ENCODE measurements at regions not wholly inside any gene's neighbourhood (a gene's known extent, or its start where the extent isn't known, plus 50 kb on each side); places are given as distances from the start of the nearest gene placed in this dataset.

DNA sequence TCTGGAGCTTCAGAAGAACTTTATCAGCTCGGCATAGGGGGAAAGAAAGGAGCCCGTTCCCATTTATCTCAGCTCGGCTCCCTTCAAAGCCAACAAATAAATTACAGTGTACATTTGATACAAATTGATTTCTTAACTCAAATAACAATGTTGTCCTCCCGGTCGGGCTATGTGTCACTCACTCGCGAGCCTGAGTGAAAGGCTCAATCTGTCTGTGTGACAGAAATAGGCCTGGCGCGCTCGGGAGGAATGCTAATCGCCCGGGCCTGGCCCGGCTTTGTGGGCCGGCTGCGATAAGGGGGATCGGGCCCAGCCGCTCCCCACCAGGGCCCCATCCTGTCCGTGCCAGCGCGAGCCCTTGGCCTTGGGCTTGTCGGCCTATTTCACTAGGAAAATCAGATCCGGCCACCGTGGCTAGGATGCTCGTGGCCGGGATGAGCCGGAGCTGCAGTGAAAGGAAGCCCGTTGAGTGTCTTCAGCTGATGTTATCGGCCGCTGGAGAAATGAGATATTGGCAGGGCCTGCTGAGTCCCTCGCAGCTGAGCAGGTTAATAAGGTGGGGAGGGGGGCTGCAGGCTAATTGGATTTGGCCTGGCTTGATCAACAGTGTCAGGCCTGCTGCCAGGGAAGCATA lies 258.7 kb downstream of the IRX1 start:
- DNase-seq (ENCODE audit: extremely low spot score): no peak
- CTCF ChIA-PET: no interaction called here
- TF ChIP-seq FOXM1 (IDR thresholded peaks at IDR 0.05; ENCODE audit: borderline replicate concordance) (no peak), ELF4 (IDR thresholded peaks at IDR 0.05) (no peak), TARDBP (IDR thresholded peaks at IDR 0.05) (no peak), BHLHE40 (IDR thresholded peaks at IDR 0.05; ENCODE audit: borderline replicate concordance) (no peak), HDGF (IDR thresholded peaks at IDR 0.05; ENCODE audit: borderline replicate concordance) (no peak), FOXA1 (IDR thresholded peaks at IDR 0.05) (no peak), CTBP1 (IDR thresholded peaks at IDR 0.05; ENCODE audit: borderline replicate concordance) (no peak), FOXK2 (IDR thresholded peaks at IDR 0.05) (no peak), SUZ12 (IDR thresholded peaks at IDR 0.05) (no peak), LEF1 (IDR thresholded peaks at IDR 0.05; ENCODE audit: borderline replicate concordance) (no peak)
- TF ChIP-seq, protein P1, sequence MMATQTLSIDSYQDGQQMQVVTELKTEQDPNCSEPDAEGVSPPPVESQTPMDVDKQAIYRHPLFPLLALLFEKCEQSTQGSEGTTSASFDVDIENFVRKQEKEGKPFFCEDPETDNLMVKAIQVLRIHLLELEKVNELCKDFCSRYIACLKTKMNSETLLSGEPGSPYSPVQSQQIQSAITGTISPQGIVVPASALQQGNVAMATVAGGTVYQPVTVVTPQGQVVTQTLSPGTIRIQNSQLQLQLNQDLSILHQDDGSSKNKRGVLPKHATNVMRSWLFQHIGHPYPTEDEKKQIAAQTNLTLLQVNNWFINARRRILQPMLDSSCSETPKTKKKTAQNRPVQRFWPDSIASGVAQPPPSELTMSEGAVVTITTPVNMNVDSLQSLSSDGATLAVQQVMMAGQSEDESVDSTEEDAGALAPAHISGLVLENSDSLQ (IDR thresholded peaks at IDR 0.05): no peak
- POLR2A ChIA-PET: no interaction called here

DNA sequence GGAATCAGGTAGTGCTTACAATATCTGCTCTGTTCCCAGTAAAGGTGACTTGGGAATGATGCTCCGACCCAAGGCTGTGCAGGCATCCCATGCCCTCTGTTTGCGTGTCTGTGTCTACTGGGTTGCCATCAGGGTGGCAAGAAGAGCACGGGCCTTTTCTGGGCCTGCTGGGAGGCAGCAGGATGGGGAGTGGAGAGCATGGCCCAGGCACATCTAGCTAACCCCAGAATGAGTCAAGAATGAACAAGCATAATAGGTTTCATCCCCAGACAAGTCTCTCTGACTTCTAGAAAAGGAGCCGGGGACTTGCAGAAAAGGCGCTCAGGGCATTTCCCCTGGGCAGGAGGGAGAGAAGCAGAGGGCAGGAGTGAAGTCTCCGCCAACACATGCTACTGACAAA lies 260.4 kb downstream of the IRX1 start:
- TF ChIP-seq, protein P1 (IDR thresholded peaks at IDR 0.05): no peak
- TF ChIP-seq HDGF (IDR thresholded peaks at IDR 0.05; ENCODE audit: borderline replicate concordance): no peak
- ChIA-PET POLR2A (no interaction called here), CTCF (no interaction called here)
- DNase-seq (ENCODE audit: extremely low spot score): no peak

DNA sequence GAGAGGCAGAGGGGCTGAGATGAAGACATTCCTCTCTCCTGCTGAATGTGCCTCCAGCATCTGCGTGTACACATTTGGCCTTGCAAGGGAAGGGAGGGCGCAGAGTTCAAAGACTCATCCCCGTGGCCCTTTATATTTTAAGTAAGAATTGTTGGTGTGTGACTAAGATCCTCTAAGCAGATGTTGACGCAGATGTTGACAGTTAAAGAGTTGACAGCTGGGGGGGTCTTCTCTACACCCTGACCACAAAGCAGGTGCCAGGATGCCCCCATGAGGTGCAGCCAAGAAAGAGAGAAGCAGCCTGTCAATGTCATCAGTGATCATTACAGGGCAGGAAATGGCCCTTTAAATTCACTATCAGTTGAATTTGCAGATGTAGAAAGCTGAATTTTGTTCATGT lies 262.9 kb downstream of the IRX1 start:
- TF ChIP-seq ZNF384 (IDR thresholded peaks at IDR 0.05): no peak
- TF ChIP-seq FOXM1 (IDR thresholded peaks at IDR 0.05; ENCODE audit: borderline replicate concordance): no peak
- no peak for TF ChIP-seq NFRKB (IDR thresholded peaks at IDR 0.05)
- no peak for TF ChIP-seq SP1 (IDR thresholded peaks at IDR 0.05)
- TF ChIP-seq HDGF (IDR thresholded peaks at IDR 0.05; ENCODE audit: borderline replicate concordance): no peak
- no peak for TF ChIP-seq BHLHE40 (IDR thresholded peaks at IDR 0.05; ENCODE audit: borderline replicate concordance)
- no peak for TF ChIP-seq L3MBTL2 (conservative IDR thresholded peaks at IDR 0.05)
- TF ChIP-seq, protein P1 (IDR thresholded peaks at IDR 0.05): no peak
- TF ChIP-seq FOXA1 (IDR thresholded peaks at IDR 0.05): no peak
- no peak for TF ChIP-seq TARDBP (IDR thresholded peaks at IDR 0.05)
- POLR2A ChIA-PET: no interaction called here

DNA sequence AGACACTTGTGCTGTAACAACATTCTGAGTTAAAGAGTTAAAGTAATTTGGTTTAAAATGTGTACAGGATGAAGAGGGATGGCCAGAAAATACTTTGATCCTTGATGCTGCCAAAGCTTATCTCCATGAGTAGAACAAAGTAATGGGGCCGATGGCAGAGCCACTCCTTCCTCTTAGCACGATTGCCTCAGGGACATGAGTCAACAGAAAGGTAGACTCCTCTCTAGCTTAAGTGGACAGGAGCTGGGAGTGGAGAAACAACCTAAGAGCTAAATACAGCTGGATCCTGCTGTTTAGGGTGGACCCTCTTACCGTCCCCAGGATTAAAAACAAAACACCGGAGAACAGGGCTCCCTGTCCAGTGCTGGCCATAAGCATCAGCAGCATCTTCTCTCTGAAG lies 267.3 kb downstream of the IRX1 start:
- no peak for DNase-seq (ENCODE audit: extremely low spot score)
- CTCF ChIA-PET: no interaction called here
- TF ChIP-seq NFRKB (IDR thresholded peaks at IDR 0.05): no peak
- no peak for TF ChIP-seq BHLHE40 (IDR thresholded peaks at IDR 0.05; ENCODE audit: borderline replicate concordance)
- no peak for TF ChIP-seq HDGF (IDR thresholded peaks at IDR 0.05; ENCODE audit: borderline replicate concordance)
- TF ChIP-seq L3MBTL2 (conservative IDR thresholded peaks at IDR 0.05): no peak
- TF ChIP-seq, protein P1 (IDR thresholded peaks at IDR 0.05): no peak
- no peak for TF ChIP-seq TARDBP (IDR thresholded peaks at IDR 0.05)
- no peak for TF ChIP-seq ELF4 (IDR thresholded peaks at IDR 0.05)
- no peak for TF ChIP-seq SUZ12 (IDR thresholded peaks at IDR 0.05)
- no peak for TF ChIP-seq ZNF384 (IDR thresholded peaks at IDR 0.05)
- no peak for TF ChIP-seq LEF1 (IDR thresholded peaks at IDR 0.05; ENCODE audit: borderline replicate concordance)
- TF ChIP-seq ARNT (IDR thresholded peaks at IDR 0.05): no peak
- TF ChIP-seq CTBP1 (IDR thresholded peaks at IDR 0.05; ENCODE audit: borderline replicate concordance): no peak
- TF ChIP-seq FOXM1 (IDR thresholded peaks at IDR 0.05; ENCODE audit: borderline replicate concordance): no peak
- TF ChIP-seq FOXK2 (IDR thresholded peaks at IDR 0.05): no peak
- no peak for TF ChIP-seq FOXA1 (IDR thresholded peaks at IDR 0.05)
- POLR2A ChIA-PET: no interaction called here

More for the DNA sequence above, 262.9 kb downstream of the IRX1 start:
- CTCF ChIA-PET: no interaction called here
- no peak for DNase-seq (ENCODE audit: extremely low spot score)

DNA sequence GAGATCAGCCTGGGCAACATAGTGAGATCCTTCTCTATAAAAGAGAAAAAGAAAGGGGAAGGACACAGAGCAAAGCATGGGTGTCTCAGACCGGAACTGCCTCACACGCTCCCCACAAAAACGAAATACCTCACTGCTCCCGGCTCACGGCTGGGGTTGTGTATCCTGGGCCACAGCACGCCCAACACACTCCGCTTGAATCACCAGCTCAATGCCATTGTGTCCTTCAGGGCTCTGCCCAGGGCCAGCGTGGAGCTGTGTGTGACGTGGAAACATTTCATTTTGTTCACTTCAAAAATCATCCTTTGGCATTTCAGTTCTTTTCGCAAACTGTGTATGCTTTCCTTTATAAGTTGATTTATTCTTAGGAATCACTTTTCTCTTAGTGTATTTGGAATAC lies 279.5 kb downstream of the IRX1 start:
- no peak for DNase-seq (ENCODE audit: extremely low spot score)
- no peak for TF ChIP-seq FOXA1 (IDR thresholded peaks at IDR 0.05)
- TF ChIP-seq ZNF384 (IDR thresholded peaks at IDR 0.05): no peak
- no peak for TF ChIP-seq TARDBP (IDR thresholded peaks at IDR 0.05)
- no peak for TF ChIP-seq HDGF (IDR thresholded peaks at IDR 0.05; ENCODE audit: borderline replicate concordance)
- no peak for TF ChIP-seq BHLHE40 (IDR thresholded peaks at IDR 0.05; ENCODE audit: borderline replicate concordance)
- TF ChIP-seq LEF1 (IDR thresholded peaks at IDR 0.05; ENCODE audit: borderline replicate concordance): no peak
- no peak for TF ChIP-seq ELF4 (IDR thresholded peaks at IDR 0.05)
- no peak for TF ChIP-seq CTBP1 (IDR thresholded peaks at IDR 0.05; ENCODE audit: borderline replicate concordance)
- TF ChIP-seq SUZ12 (IDR thresholded peaks at IDR 0.05): no peak
- TF ChIP-seq L3MBTL2 (conservative IDR thresholded peaks at IDR 0.05): no peak
- POLR2A ChIA-PET: no interaction called here
- CTCF ChIA-PET: no interaction called here

DNA sequence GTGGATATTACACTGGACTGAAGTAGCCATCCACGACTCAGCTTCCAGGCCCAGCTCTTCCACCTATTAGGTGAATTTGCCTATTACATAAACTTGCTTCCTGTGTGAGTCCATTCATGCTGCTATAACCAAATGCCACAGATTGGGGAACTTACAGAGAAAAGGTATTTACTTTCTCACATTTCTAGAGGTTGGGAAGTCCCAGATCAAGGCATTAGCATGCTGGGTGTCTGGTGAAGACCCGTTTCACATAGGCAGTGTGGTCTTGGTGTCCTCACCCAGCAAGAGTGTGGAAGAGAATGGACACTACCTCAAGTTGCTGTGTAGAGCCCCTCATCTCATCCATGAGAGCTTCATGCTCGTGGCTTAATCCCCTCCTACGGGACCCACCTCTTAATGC lies 282.6 kb downstream of the IRX1 start:
- ChIA-PET CTCF (no interaction called here), POLR2A (no interaction called here)
- TF ChIP-seq SUZ12 (IDR thresholded peaks at IDR 0.05) (no peak), ELF4 (IDR thresholded peaks at IDR 0.05) (no peak), FOXK2 (IDR thresholded peaks at IDR 0.05) (no peak), CTBP1 (IDR thresholded peaks at IDR 0.05; ENCODE audit: borderline replicate concordance) (no peak), LEF1 (IDR thresholded peaks at IDR 0.05; ENCODE audit: borderline replicate concordance) (no peak), TARDBP (IDR thresholded peaks at IDR 0.05) (no peak), FOXM1 (IDR thresholded peaks at IDR 0.05; ENCODE audit: borderline replicate concordance) (no peak), FOXA1 (IDR thresholded peaks at IDR 0.05) (no peak), ARNT (IDR thresholded peaks at IDR 0.05) (no peak), SP1 (IDR thresholded peaks at IDR 0.05) (no peak), BHLHE40 (IDR thresholded peaks at IDR 0.05; ENCODE audit: borderline replicate concordance) (no peak), NFRKB (IDR thresholded peaks at IDR 0.05) (no peak), HDGF (IDR thresholded peaks at IDR 0.05; ENCODE audit: borderline replicate concordance) (no peak), ZNF384 (IDR thresholded peaks at IDR 0.05) (no peak)
- TF ChIP-seq, protein P1 (IDR thresholded peaks at IDR 0.05): no peak
- no peak for DNase-seq (ENCODE audit: extremely low spot score)

All from HEK293T (cell line).